ENCODE measurements at regions not wholly inside any gene's neighbourhood (a gene's known extent, or its start where the extent isn't known, plus 50 kb on each side); places are given as distances from the start of the nearest gene placed in this dataset.
A peak's percentile ranks its signal among the peaks of the same experiment; 100 is the strongest.

- DNase-seq (ENCODE audit: low spot score): peak; percentile 54
Measured at GRCh38 chr14:25150934-25151790, 101.2 kb upstream of the STXBP6 start.

GRCh38 chr14:25150401-25150800 lies 100.5 kb upstream of the STXBP6 start:
- DNase-seq (ENCODE audit: low spot score): no peak

- no peak for DNase-seq (ENCODE audit: low spot score)
Measured at GRCh38 chr14:25140411-25140810, 90.5 kb upstream of the STXBP6 start.

DNA sequence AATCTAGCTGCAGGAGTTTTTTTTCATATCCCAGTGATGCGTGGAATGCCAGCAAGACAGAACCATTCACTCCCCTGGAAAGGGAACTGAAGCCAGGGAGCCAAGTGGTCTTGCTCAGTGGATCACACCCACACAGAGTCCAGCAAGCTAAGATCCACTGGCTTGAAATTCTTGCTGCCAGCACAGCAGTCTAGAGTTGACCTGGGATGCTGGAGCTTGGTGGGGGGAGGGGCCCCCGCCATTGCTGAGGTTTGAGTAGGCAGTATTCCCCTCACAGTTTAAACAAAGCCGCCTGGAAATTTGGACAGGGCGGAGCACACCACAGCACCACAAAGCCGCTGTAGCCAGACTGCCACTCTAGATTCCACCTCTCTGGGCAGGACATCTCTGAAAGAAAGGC lies 86.9 kb upstream of the STXBP6 start:
- no peak for DNase-seq (ENCODE audit: low spot score)

- DNase-seq (ENCODE audit: low spot score): no peak
Measured at GRCh38 chr14:25134184-25134583, 84.2 kb upstream of the STXBP6 start.

- DNase-seq (ENCODE audit: low spot score): peak; percentile 68
Measured at GRCh38 chr14:25132732-25133422, 82.9 kb upstream of the STXBP6 start.

DNA sequence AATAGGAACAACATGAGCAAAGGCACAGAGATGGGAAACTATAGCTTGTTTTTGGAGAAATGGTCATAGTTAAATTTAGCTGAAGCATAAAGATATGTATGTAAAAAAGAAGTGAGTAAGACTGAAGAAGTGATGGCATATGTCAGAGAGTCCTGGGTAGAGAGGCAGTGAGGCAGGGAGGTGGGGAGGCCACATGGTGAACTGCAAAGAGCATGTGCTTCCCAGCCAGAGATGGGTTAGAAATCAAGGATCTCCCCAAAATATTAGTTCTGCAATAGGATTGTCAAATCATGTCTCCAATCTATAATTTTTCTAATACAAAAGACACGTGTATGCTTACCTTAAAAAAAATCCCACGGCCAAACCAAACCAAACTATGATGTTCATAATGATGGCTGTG lies 82.1 kb upstream of the STXBP6 start:
- no peak for DNase-seq (ENCODE audit: low spot score)

DNA sequence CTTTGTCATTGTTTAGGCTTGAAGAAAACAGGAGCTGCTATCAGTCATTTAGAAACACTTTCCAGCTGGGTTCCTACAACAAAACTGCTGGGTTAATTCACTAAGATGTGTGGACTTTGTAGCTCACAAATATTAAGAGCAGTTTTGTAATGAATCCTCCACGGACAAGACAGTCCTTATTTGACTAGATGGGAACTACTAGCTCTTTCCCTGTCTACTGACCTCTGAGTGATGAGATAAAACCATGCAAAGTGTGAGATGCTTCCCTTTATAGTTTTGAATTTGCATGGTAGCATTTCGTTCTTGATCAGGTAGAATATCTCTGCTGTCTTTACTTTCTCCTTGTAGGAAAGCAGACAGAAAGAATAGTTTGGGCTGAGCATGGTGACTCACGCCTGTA lies 72.9 kb upstream of the STXBP6 start:
- DNase-seq (ENCODE audit: low spot score): no peak

DNA sequence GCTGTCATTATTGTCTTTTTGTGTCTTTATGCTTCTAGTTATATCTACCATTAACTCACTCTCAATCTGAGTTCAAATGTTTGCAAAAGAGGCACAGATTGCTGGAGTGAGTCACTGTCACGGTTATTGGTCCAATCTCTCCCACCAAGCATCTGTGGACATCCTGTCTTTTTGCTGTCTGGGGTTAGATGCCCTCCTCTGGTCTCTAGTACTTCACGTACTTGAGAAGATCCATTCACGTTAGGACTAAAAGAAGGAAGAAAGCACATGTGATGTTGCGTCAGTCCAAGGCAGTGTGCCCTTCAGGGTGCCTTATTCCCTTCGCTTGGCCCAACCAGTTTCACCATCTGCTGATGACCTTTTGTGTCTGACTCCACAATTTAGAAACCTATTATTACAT lies 72.3 kb upstream of the STXBP6 start:
- DNase-seq (ENCODE audit: low spot score): no peak

DNA sequence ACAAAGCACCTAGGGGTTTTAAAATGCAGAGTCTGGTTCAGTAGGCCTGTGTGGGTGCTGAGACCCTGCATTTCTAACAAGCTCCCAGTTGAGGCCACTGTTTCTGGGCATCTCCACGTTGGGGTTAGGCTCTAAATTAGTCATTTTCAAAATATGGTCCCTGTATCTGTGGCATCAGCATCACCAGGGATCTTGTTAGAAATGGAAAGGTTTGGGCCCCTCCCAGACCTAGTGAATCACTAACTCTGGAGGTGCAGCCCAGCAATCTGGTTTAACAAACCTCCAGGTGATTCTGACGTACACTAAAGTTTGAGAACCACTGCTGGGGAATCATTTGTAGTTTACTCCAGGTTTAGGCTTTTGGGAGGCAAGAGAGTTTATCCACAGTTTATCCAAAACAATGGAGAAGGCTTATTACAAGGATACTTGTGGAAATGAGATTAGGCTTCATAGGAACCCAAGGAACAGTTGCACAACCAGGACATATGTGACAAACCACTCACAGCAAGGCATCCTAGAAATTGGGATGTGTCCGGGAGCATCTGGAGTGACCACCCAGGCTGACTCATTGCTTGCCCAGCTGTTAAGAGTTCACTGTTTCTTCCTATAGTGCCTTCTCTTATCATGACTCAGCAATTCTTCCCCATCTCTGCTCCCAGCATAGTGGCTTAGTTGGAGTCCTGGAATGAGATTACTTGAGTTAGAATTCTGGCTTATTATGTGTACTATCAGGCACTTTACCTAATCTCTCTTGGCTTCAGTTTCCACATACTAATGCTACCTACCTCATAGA lies 71.6 kb upstream of the STXBP6 start:
- no peak for DNase-seq (ENCODE audit: low spot score)

GRCh38 chr14:25120261-25120660 lies 70.3 kb upstream of the STXBP6 start:
- DNase-seq (ENCODE audit: low spot score): no peak

GRCh38 chr14:25118671-25119070 lies 68.7 kb upstream of the STXBP6 start:
- DNase-seq (ENCODE audit: low spot score): no peak

GRCh38 chr14:25117342-25117741 lies 67.4 kb upstream of the STXBP6 start:
- DNase-seq (ENCODE audit: low spot score): no peak

- DNase-seq (ENCODE audit: low spot score): no peak
Measured at GRCh38 chr14:25116607-25117006, 66.7 kb upstream of the STXBP6 start.

GRCh38 chr14:25113394-25113793 lies 63.4 kb upstream of the STXBP6 start:
- DNase-seq (ENCODE audit: low spot score): no peak

DNA sequence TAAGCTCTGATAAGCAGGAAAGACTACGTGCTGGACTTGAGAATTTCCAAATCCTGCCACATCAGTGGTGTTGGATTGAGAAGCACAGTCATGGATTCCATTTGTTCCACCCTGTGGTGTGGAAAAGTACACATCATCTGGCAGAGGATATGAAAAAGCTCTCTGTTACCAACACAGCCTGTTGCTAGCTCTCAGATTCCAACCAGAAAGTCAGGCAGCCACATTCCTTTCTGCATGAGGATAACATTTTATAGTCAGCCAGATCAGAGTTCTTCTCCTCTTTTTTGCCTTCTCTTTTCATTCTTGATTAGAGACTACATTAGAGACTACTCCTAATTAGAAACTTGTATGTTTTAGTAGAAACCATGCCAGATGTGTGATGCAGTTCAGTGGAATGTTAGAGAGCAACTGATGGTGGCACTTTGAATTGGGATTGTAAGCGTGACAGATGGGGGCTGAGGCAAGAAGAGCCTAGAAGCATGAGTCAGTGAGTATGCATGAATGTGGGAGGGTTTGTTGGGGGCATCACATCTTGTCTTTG lies 61.2 kb upstream of the STXBP6 start:
- DNase-seq (ENCODE audit: low spot score): peak; percentile 22

DNA sequence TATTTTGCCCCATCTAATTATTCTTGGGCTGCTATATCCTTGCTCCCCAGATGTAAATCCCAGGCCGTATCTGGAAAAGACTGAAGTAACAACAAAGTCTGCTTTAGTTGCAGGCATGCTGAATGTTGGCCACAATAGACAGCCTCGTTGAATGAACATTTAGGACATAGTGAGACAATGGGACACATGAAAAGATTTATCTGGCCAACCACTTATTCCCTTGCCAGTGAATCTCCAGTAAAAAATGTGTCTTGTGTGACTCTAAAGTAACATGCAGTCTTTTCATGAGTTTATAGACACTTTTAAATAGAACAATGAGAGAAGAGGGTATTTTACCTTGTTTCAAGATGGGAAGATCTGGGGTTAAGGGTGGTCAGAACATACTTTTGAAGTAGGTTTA lies 60.2 kb upstream of the STXBP6 start:
- no peak for DNase-seq (ENCODE audit: low spot score)

DNA sequence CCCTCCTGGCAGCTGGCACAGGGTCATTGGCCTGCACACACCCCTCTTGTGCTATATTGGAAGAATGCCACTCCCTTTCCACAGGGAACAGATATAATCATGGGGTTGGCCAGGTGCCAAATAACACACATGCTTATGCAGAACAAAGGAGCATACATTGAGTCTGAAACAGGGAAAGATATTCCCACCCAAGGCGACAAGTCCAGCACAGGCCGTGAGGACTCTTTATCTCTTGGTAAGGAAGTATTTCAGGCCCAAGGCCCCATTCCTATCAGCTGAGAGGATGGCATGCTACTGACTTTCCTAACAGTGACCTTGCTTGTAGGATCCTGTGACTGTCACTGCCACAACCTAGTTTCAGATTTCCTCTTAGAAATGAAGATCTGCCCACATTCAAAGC lies 59.0 kb upstream of the STXBP6 start:
- no peak for DNase-seq (ENCODE audit: low spot score)

GRCh38 chr14:25108291-25108690 lies 58.3 kb upstream of the STXBP6 start:
- no peak for DNase-seq (ENCODE audit: low spot score)

GRCh38 chr14:25103820-25104219 lies 53.9 kb upstream of the STXBP6 start:
- no peak for DNase-seq (ENCODE audit: low spot score)

GRCh38 chr14:25103271-25103670 lies 53.3 kb upstream of the STXBP6 start:
- DNase-seq (ENCODE audit: low spot score): no peak

- no peak for DNase-seq (ENCODE audit: low spot score)
Measured at GRCh38 chr14:25102788-25103187, 52.8 kb upstream of the STXBP6 start.

Measured in globus pallidus (tissue), 1 donor.